PC-3 (cell line): ENCODE measurements at regions not wholly inside any gene's neighbourhood (a gene's known extent, or its start where the extent isn't known, plus 50 kb on each side); places are given as distances from the start of the nearest gene placed in this dataset.

Source experiments
- EZH2phosphoT487 ChIP-seq: fragments of 300-600 bp; sonication (generic); IDR thresholded peaks from 2 replicates; pipeline ENCODE4 v1.6.1; 2018; ENCODE audit warnings: mild to moderate bottlenecking, antibody characterized with exemption, low read length, borderline replicate concordance
- TF ChIP-seq, protein P1 (sequence below): fragments of 300-600 bp; sonication (generic); conservative IDR thresholded peaks from 2 replicates; pipeline ENCODE4 v1.5.1; 2017; ENCODE audit warnings: antibody characterized with exemption, low read depth, mild to moderate bottlenecking, low read length

DNA sequence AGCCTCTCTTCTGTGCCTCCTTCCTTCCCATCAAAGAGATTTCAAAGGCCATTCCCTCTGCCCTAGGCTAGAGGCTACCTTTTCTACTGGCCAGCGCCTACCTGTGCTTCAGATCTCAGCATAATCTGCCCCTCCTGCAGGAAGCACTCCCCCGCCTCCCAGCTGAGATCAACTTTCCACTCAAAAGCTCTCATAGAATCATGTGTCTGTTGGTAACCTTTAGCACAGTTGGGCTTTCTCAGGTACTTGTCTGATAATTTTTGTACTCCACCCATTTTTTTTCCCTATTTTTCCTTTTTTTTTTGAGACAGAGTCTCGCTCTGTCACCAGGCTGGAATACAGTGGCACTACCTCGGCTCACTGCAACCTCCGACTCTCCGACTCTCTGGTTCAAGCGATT, 231.0 kb upstream of the PRSS58 start:
- no peak for TF ChIP-seq EZH2phosphoT487
- TF ChIP-seq, protein P1, sequence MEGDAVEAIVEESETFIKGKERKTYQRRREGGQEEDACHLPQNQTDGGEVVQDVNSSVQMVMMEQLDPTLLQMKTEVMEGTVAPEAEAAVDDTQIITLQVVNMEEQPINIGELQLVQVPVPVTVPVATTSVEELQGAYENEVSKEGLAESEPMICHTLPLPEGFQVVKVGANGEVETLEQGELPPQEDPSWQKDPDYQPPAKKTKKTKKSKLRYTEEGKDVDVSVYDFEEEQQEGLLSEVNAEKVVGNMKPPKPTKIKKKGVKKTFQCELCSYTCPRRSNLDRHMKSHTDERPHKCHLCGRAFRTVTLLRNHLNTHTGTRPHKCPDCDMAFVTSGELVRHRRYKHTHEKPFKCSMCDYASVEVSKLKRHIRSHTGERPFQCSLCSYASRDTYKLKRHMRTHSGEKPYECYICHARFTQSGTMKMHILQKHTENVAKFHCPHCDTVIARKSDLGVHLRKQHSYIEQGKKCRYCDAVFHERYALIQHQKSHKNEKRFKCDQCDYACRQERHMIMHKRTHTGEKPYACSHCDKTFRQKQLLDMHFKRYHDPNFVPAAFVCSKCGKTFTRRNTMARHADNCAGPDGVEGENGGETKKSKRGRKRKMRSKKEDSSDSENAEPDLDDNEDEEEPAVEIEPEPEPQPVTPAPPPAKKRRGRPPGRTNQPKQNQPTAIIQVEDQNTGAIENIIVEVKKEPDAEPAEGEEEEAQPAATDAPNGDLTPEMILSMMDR = no peak
